NCI-H146 (cell line): ENCODE measurements at regions not wholly inside any gene's neighbourhood (a gene's known extent, or its start where the extent isn't known, plus 50 kb on each side); places are given as distances from the start of the nearest gene placed in this dataset.

Experiments used
- DNase-seq: peaks from one replicate; lab custom pipeline; 2025; lab: John Stamatoyannopoulos, UW

GRCh38 chr6:99868074-99868702 is 125.8 kb downstream of the MCHR2 start:
- peak; percentile 58 for DNase-seq
